B cell (primary cell): ENCODE measurements at regions not wholly inside any gene's neighbourhood (a gene's known extent, or its start where the extent isn't known, plus 50 kb on each side); places are given as distances from the start of the nearest gene placed in this dataset.

Source experiments
- ATAC-seq: fragments of 200-7000 bp; cut with Tn5 transposase; one replicate; pipeline ENCODE4 v1.10.0; 2021; ENCODE audit warnings: low read depth, mild to moderate bottlenecking, moderate number of reproducible peaks, moderate library complexity
- CTCF ChIA-PET: fragments of 350-600 bp; sonication (Branson Sonifier 250); formaldehyde crosslinking; loops from one replicate; lab custom pipeline; 2021; ENCODE audit warnings: antibody characterized with exemption, inconsistent platforms; lab: Charles Lee
- POLR2A ChIA-PET: fragments of 350-600 bp; sonication (Branson Sonifier 250); formaldehyde crosslinking; loops from one replicate; lab custom pipeline; 2021; ENCODE audit warnings: antibody characterized with exemption; lab: Charles Lee
- DNase-seq: peaks from one replicate; pipeline ENCODE4 v3.0.0; 2013
- H2AFZ ChIP-seq: 2 replicates; pipeline ENCODE4 v1.6.1; 2012; ENCODE audit warnings: mild to moderate bottlenecking, low read depth, low read length; ENCODE audit not compliant: insufficient read depth, poor library complexity, severe bottlenecking
- H3K27ac ChIP-seq, 2 donors: 1 replicate in 1 of 2; 2 replicates in 1 of 2; pipeline ENCODE4 v1.5.1; 2012 to 2013; ENCODE audit warnings: low read length in 2 of 2, mild to moderate bottlenecking in 2 of 2, moderate library complexity in 1 of 2
- H3K27me3 ChIP-seq, 4 experiments: fragments of 200-600 bp in 1 of 4; sonication (generic) in 1 of 4; replicated peaks in 1 of 4; 1 replicate in 2 of 4; 2 replicates in 2 of 4; pipeline versions ENCODE4 v1.6.1 to v1.7.0; 2013 to 2016; ENCODE audit warnings: low read length in 3 of 4, mild to moderate bottlenecking in 2 of 4, mixed read lengths in 1 of 4, moderate library complexity in 1 of 4; ENCODE audit not compliant: insufficient read depth in 4 of 4, control insufficient read depth in 3 of 4; ENCODE audit errors: control extremely low read depth in 1 of 4
- H3K36me3 ChIP-seq, 2 experiments: replicated peaks in 1 of 2; 1 replicate in 1 of 2; 2 replicates in 1 of 2; pipeline versions ENCODE4 v1.6.1 to v1.7.1; 2013; ENCODE audit warnings: low read length in 1 of 2; ENCODE audit not compliant: insufficient read depth in 2 of 2, control insufficient read depth in 1 of 2; ENCODE audit errors: control extremely low read depth in 1 of 2, extremely low read depth in 1 of 2
- H3K4me1 ChIP-seq, 2 donors: fragments of 200-600 bp in 1 of 2; sonication (generic) in 1 of 2; 1 replicate in 1 of 2; 2 replicates in 1 of 2; pipeline versions ENCODE4 v1.5.1 to v1.6.1; 2013 to 2017; ENCODE audit warnings: low read length in 2 of 2; ENCODE audit not compliant: control insufficient read depth in 2 of 2, insufficient read depth in 2 of 2
- H3K4me2 ChIP-seq: replicated peaks from 2 replicates; pipeline ENCODE3; 2012; ENCODE audit warnings: mild to moderate bottlenecking, low read depth, low read length; ENCODE audit not compliant: poor library complexity, severe bottlenecking
- H3K4me3 ChIP-seq, 5 experiments: fragments of 200-600 bp in 1 of 5; sonication (generic) in 1 of 5; 1 replicate in 3 of 5; 2 replicates in 2 of 5; pipeline versions ENCODE4 v1.5.1 to v1.7.0; 2011 to 2016; ENCODE audit warnings: low read length in 4 of 5, mild to moderate bottlenecking in 4 of 5, low read depth in 2 of 5, control low read depth in 1 of 5, moderate library complexity in 1 of 5; ENCODE audit not compliant: insufficient read depth in 1 of 5; ENCODE audit errors: control extremely low read depth in 1 of 5, extremely low read depth in 1 of 5
- H3K79me2 ChIP-seq: fragments of 200-600 bp; sonication (generic); one replicate; pipeline ENCODE4 v1.6.0; 2016; ENCODE audit warnings: low read length; ENCODE audit not compliant: control insufficient read depth, insufficient read depth
- H3K9ac ChIP-seq: fragments of 200-600 bp; sonication (generic); 2 replicates; pipeline ENCODE4 v1.6.1; 2017; ENCODE audit warnings: mild to moderate bottlenecking, low read length, moderate library complexity
- H3K9me3 ChIP-seq, 3 donors: one replicate each; pipeline versions ENCODE4 v1.6.1 to v1.7.1; 2013; ENCODE audit warnings: low read length in 2 of 3; ENCODE audit not compliant: control insufficient read depth in 2 of 3, insufficient read depth in 1 of 3; ENCODE audit errors: control extremely low read depth in 1 of 3
- H4K20me1 ChIP-seq: 2 replicates; pipeline ENCODE4 v1.6.0; 2012; ENCODE audit warnings: mild to moderate bottlenecking, low read length; ENCODE audit not compliant: insufficient read depth, control insufficient read depth, poor library complexity, severe bottlenecking
- H3K27ac Mint-ChIP-seq: one replicate; pipeline ENCODE4 v1.8.0; 2021; ENCODE audit warnings: mixed read lengths
- H3K27me3 Mint-ChIP-seq: one replicate; pipeline ENCODE4 v1.8.0; 2021; ENCODE audit warnings: mixed read lengths
- H3K4me1 Mint-ChIP-seq: one replicate; pipeline ENCODE4 v1.8.0; 2021; ENCODE audit warnings: mixed read lengths
- H3K4me3 Mint-ChIP-seq: one replicate; pipeline ENCODE4 v1.8.0; 2021; ENCODE audit warnings: mixed read lengths
- H3K9me3 Mint-ChIP-seq: one replicate; pipeline ENCODE4 v1.8.0; 2022; ENCODE audit warnings: mixed read lengths; ENCODE audit not compliant: insufficient read depth
- CTCF ChIP-seq: fragments of 200-600 bp; IDR thresholded peaks from one replicate; pipeline ENCODE4 v1.8.0; 2022; ENCODE audit warnings: antibody characterized with exemption, mild to moderate bottlenecking
- EZH2 ChIP-seq: IDR thresholded peaks from 2 replicates; pipeline ENCODE4 v1.6.1; 2012; ENCODE audit warnings: borderline replicate concordance, low read depth, mild to moderate bottlenecking, moderate library complexity, low read length; ENCODE audit not compliant: insufficient read depth, poor library complexity, severe bottlenecking
- WGBS: methylation state at CpG from one replicate; pipeline ENCODE4 v1.1.5; 2013; ENCODE audit warnings: missing lambda C conversion rate; ENCODE audit not compliant: insufficient coverage; 5-methylcytosine and 5-hydroxymethylcytosine counted together
- intact Hi-C: fragments of 100-400 bp; cut with micrococcal nuclease; formaldehyde crosslinking; loops from one replicate; pipeline ENCODE4 v1.10.0; 2022

GRCh38 chr11:80417681-80418080, 976.9 kb upstream of the TENM4 start:
- intact Hi-C loops: no loop called here
- H3K27me3 ChIP-seq: no peaks in the 10 kb centered on the region
- no peak overlapping the region for H3K4me3 Mint-ChIP-seq
- DNase-seq (no peak), ATAC-seq (no peak)
- H3K9ac ChIP-seq: no peak overlapping the region
- H4K20me1 ChIP-seq: no peaks in the 10 kb centered on the region
- H3K9me3 Mint-ChIP-seq: peaks cover 3% of the 10 kb centered on the region
- ChIA-PET CTCF (no interaction called here), POLR2A (no interaction called here)
- no peaks in the 10 kb centered on the region for H3K9me3 ChIP-seq
- TF ChIP-seq EZH2: no peak
- no peak for TF ChIP-seq CTCF
- no peak overlapping the region for H3K4me2 ChIP-seq
- no peaks in the 10 kb centered on the region for H3K36me3 ChIP-seq
- no peaks in the 10 kb centered on the region for H3K79me2 ChIP-seq
- H2AFZ ChIP-seq: no peak overlapping the region
- no peak overlapping the region for H3K27ac ChIP-seq
- no peaks in the 10 kb centered on the region for H3K27me3 Mint-ChIP-seq
- no peak overlapping the region for H3K27ac Mint-ChIP-seq
- no peaks in the 10 kb centered on the region for H3K4me1 Mint-ChIP-seq
- H3K4me3 ChIP-seq: no peak overlapping the region
- WGBS: 100% methylated on average over 2 of the region's 2 CpGs
- no peaks in the 10 kb centered on the region for H3K4me1 ChIP-seq

GRCh38 chr11:80415580-80415979, 974.8 kb upstream of the TENM4 start:
- Histone ChIP-seq H3K27ac (no peak overlapping the region), H3K27me3 (no peaks in the 10 kb centered on the region), H3K36me3 (no peaks in the 10 kb centered on the region), H4K20me1 (no peaks in the 10 kb centered on the region), H3K9me3 (no peaks in the 10 kb centered on the region), H3K9ac (no peak overlapping the region), H3K79me2 (no peaks in the 10 kb centered on the region), H3K4me1 (no peaks in the 10 kb centered on the region), H2AFZ (no peak overlapping the region), H3K4me3 (no peak overlapping the region), H3K4me2 (no peak overlapping the region)
- Mint-ChIP-seq H3K27ac (no peak overlapping the region), H3K4me1 (no peaks in the 10 kb centered on the region), H3K27me3 (no peaks in the 10 kb centered on the region), H3K9me3 (peaks cover 7% of the 10 kb centered on the region), H3K4me3 (no peak overlapping the region)
- DNase-seq (no peak), ATAC-seq (no peak)
- TF ChIP-seq CTCF: no peak
- no peak for TF ChIP-seq EZH2
- intact Hi-C loops: no loop called here
- ChIA-PET POLR2A (no interaction called here), CTCF (no interaction called here)
- WGBS: 90% methylated on average over 2 of the region's 2 CpGs
